H1 (cell line): ENCODE measurements at regions not wholly inside any gene's neighbourhood (a gene's known extent, or its start where the extent isn't known, plus 50 kb on each side); places are given as distances from the start of the nearest gene placed in this dataset.

ENCODE experiments used
- CTCF ChIA-PET: fragments of 300-600 bp; sonication (Branson Sonifier 250); formaldehyde crosslinking; loops from one replicate; lab custom pipeline; 2021; ENCODE audit not compliant: partially characterized antibody; lab: Charles Lee
- POLR2A ChIA-PET: fragments of 300-600 bp; sonication (Branson Sonifier 250); formaldehyde crosslinking; loops from one replicate; lab custom pipeline; 2021; ENCODE audit warnings: inconsistent platforms; ENCODE audit not compliant: partially characterized antibody; lab: Charles Lee
- DNase-seq, 2 experiments: peaks; one replicate each; pipeline versions ENCODE4 v3.0.0 to v3.0.0-alpha.2; 2010 to 2022; ENCODE audit warnings: low spot score in 2 of 2, low read depth in 1 of 2, mixed read lengths in 1 of 2
- FAIRE-seq: peaks from 2 replicates; lab custom pipeline; 2011; peaks lifted over from hg19 to GRCh38; lab: Jason Lieb, UNC
- H2AFZ ChIP-seq: 2 replicates; pipeline ENCODE4 v1.8.1; 2012; ENCODE audit warnings: low read length, inconsistent platforms
- H2AK5ac ChIP-seq: 2 replicates; pipeline ENCODE4 v1.6.1; 2013; ENCODE audit warnings: low read depth, low read length
- H2BK120ac ChIP-seq: replicated peaks from 2 replicates; pipeline ENCODE3; 2013; ENCODE audit warnings: low read depth, low read length, inconsistent platforms
- H2BK12ac ChIP-seq: 2 replicates; pipeline ENCODE4 v1.6.1; 2013; ENCODE audit warnings: low read depth, low read length
- H2BK15ac ChIP-seq: 2 replicates; pipeline ENCODE4 v1.6.1; 2013; ENCODE audit warnings: low read length
- H2BK20ac ChIP-seq: 2 replicates; pipeline ENCODE4 v1.6.1; 2013; ENCODE audit warnings: low read length
- H2BK5ac ChIP-seq: 2 replicates; pipeline ENCODE4 v1.6.1; 2013; ENCODE audit warnings: low read depth, low read length
- H3K14ac ChIP-seq: 2 replicates; pipeline ENCODE4 v1.6.1; 2013; ENCODE audit warnings: inconsistent platforms; ENCODE audit not compliant: insufficient read length
- H3K18ac ChIP-seq: 2 replicates; pipeline ENCODE4 v1.6.1; 2013; ENCODE audit warnings: low read length; ENCODE audit errors: extremely low read depth
- H3K23ac ChIP-seq: 2 replicates; pipeline ENCODE4 v1.6.1; 2013; ENCODE audit warnings: inconsistent platforms; ENCODE audit not compliant: insufficient read length
- H3K23me2 ChIP-seq: 2 replicates; pipeline ENCODE4 v1.6.1; 2013; ENCODE audit warnings: low read depth, low read length
- H3K27ac ChIP-seq: 2 replicates; pipeline ENCODE4 v1.6.1; 2011; ENCODE audit warnings: low read depth, low read length, inconsistent platforms
- H3K27me3 ChIP-seq, 4 experiments: replicated peaks in 1 of 4; 1 replicate in 1 of 4; 2 replicates in 3 of 4; pipeline versions ENCODE4 v1.6.1 to v1.8.1; 2011 to 2013; ENCODE audit warnings: low read length in 3 of 4, mild to moderate bottlenecking in 3 of 4, inconsistent platforms in 2 of 4, mixed read lengths in 2 of 4, moderate library complexity in 1 of 4; ENCODE audit not compliant: control insufficient read depth in 3 of 4, insufficient read depth in 3 of 4; ENCODE audit errors: extremely low read depth in 1 of 4
- H3K36me3 ChIP-seq, 4 experiments: 2 replicates each; pipeline versions ENCODE4 v1.6.1 to v1.8.1; 2011 to 2013; ENCODE audit warnings: mild to moderate bottlenecking in 4 of 4, low read length in 3 of 4, moderate library complexity in 2 of 4, control low read depth in 1 of 4, inconsistent platforms in 1 of 4; ENCODE audit not compliant: insufficient read depth in 4 of 4, control insufficient read depth in 2 of 4
- H3K4ac ChIP-seq: replicated peaks from 2 replicates; pipeline ENCODE3; 2013; ENCODE audit warnings: low read length, low read depth, mixed read lengths, inconsistent platforms; ENCODE audit not compliant: insufficient read length
- H3K4me1 ChIP-seq, 4 experiments: replicated peaks in 1 of 4; 1 replicate in 1 of 4; 2 replicates in 3 of 4; pipeline versions ENCODE4 v1.6.1 to v1.8.1; 2011 to 2013; ENCODE audit warnings: low read length in 3 of 4, inconsistent platforms in 2 of 4, mixed read lengths in 1 of 4; ENCODE audit not compliant: insufficient read depth in 4 of 4, control insufficient read depth in 3 of 4
- H3K4me2 ChIP-seq, 2 experiments: 2 replicates each; pipeline versions ENCODE4 v1.6.1 to v1.8.1; 2011 to 2013; ENCODE audit warnings: low read depth in 2 of 2, low read length in 2 of 2, control low read depth in 1 of 2, inconsistent platforms in 1 of 2, mild to moderate bottlenecking in 1 of 2; ENCODE audit not compliant: insufficient read depth in 1 of 2
- H3K4me3 ChIP-seq, 4 experiments: fragments of 200-600, 300-600 bp in 1 of 4; sonication (generic), shearing (Covaris generic), sonication (Bioruptor Twin) in 1 of 4; 2 replicates each; pipeline versions ENCODE4 v1.5.1 to v1.8.1; 2011 to 2016; ENCODE audit warnings: low read length in 4 of 4, low read depth in 3 of 4, control low read depth in 2 of 4, inconsistent platforms in 2 of 4, mild to moderate bottlenecking in 2 of 4, mixed read lengths in 1 of 4, moderate library complexity in 1 of 4; ENCODE audit not compliant: insufficient read depth in 2 of 4; ENCODE audit errors: extremely low read depth in 1 of 4
- H3K56ac ChIP-seq: replicated peaks from 2 replicates; pipeline ENCODE3; 2013; ENCODE audit warnings: low read depth, mild to moderate bottlenecking, mixed read lengths, low read length, inconsistent platforms; ENCODE audit not compliant: insufficient read length
- H3K79me1 ChIP-seq: 2 replicates; pipeline ENCODE4 v1.6.1; 2013; ENCODE audit warnings: low read depth, low read length, control low read depth
- H3K79me2 ChIP-seq, 2 experiments: 2 replicates each; pipeline versions ENCODE4 v1.6.1 to v1.8.1; 2012 to 2013; ENCODE audit warnings: low read length in 2 of 2, mild to moderate bottlenecking in 2 of 2, inconsistent platforms in 1 of 2; ENCODE audit not compliant: insufficient read depth in 2 of 2, control insufficient read depth in 1 of 2
- H3K9ac ChIP-seq, 4 experiments: replicated peaks in 1 of 4; 1 replicate in 1 of 4; 2 replicates in 3 of 4; pipeline versions ENCODE4 v1.6.1 to v1.8.1; 2011 to 2013; ENCODE audit warnings: low read depth in 3 of 4, low read length in 3 of 4, control low read depth in 2 of 4, mild to moderate bottlenecking in 2 of 4, moderate library complexity in 2 of 4, inconsistent platforms in 1 of 4; ENCODE audit errors: extremely low read depth in 1 of 4
- H3K9me3 ChIP-seq, 2 experiments: 2 replicates each; pipeline versions ENCODE4 v1.6.1 to v1.8.1; 2012 to 2013; ENCODE audit warnings: mild to moderate bottlenecking in 2 of 2, moderate library complexity in 2 of 2, control low read depth in 1 of 2, inconsistent platforms in 1 of 2, low read depth in 1 of 2, low read length in 1 of 2, mixed read lengths in 1 of 2; ENCODE audit not compliant: insufficient read depth in 2 of 2
- H4K20me1 ChIP-seq, 2 experiments: replicated peaks in 1 of 2; 2 replicates each; pipeline versions ENCODE3 to v1.8.1; 2011 to 2013; ENCODE audit warnings: inconsistent platforms in 2 of 2, low read length in 2 of 2, mild to moderate bottlenecking in 1 of 2; ENCODE audit not compliant: insufficient read depth in 2 of 2, control insufficient read depth in 1 of 2
- H4K5ac ChIP-seq: 2 replicates; pipeline ENCODE4 v1.6.1; 2013; ENCODE audit warnings: low read length, low read depth, mixed read lengths, inconsistent platforms; ENCODE audit not compliant: insufficient read length
- H4K8ac ChIP-seq: 2 replicates; pipeline ENCODE4 v1.8.0; 2013; ENCODE audit warnings: mild to moderate bottlenecking, moderate library complexity, low read length, inconsistent platforms; ENCODE audit not compliant: insufficient read depth; ENCODE audit errors: extremely low read depth
- H4K91ac ChIP-seq: replicated peaks from 2 replicates; pipeline ENCODE3; 2013; ENCODE audit warnings: low read length, mixed read lengths, inconsistent platforms; ENCODE audit not compliant: insufficient read length
- CEBPB ChIP-seq: IDR thresholded peaks from 2 replicates; pipeline ENCODE4 v1.6.1; 2012; ENCODE audit warnings: low read depth, low read length
- CREB1 ChIP-seq: IDR thresholded peaks from 2 replicates; pipeline ENCODE4 v1.6.1; 2012; ENCODE audit warnings: inconsistent platforms
- EP300 ChIP-seq, 2 experiments: IDR thresholded peaks; 1 replicate in 1 of 2; 2 replicates in 1 of 2; pipeline ENCODE4 v1.6.1; 2011 to 2012; ENCODE audit warnings: low read depth in 2 of 2, low read length in 2 of 2, mild to moderate bottlenecking in 2 of 2, borderline replicate concordance in 1 of 2, inconsistent platforms in 1 of 2, moderate library complexity in 1 of 2
- GTF2F1 ChIP-seq: IDR thresholded peaks from 2 replicates; pipeline ENCODE4 v1.6.1; 2012; ENCODE audit warnings: low read depth, low read length, improper control_type of control experiment, borderline replicate concordance
- KDM4A ChIP-seq: IDR thresholded peaks from one replicate; pipeline ENCODE4 v1.7.1; 2012; ENCODE audit warnings: low read depth, mild to moderate bottlenecking, moderate library complexity, low read length, inconsistent platforms; ENCODE audit not compliant: severe bottlenecking
- POU5F1 ChIP-seq: IDR thresholded peaks from 2 replicates; pipeline ENCODE4 v1.6.1; 2011; ENCODE audit warnings: low read depth, mild to moderate bottlenecking, low read length, moderate library complexity
- SIX5 ChIP-seq: IDR thresholded peaks from 2 replicates; pipeline ENCODE4 v1.6.1; 2011; ENCODE audit warnings: mild to moderate bottlenecking, low read depth, low read length
- WGBS, 2 experiments: shearing (Covaris generic) in 1 of 2; methylation state at CpG; one replicate each; pipeline versions ENCODE4 v1.1.6 to v1.1.7; 2013 to 2015; ENCODE audit warnings: low lambda C conversion rate in 2 of 2, mixed read lengths in 2 of 2, inconsistent platforms in 1 of 2, low coverage in 1 of 2, missing lambda C conversion rate in 1 of 2; ENCODE audit not compliant: insufficient replicate concordance in 2 of 2, insufficient coverage in 1 of 2, insufficient read length in 1 of 2; ENCODE audit errors: extremely low coverage in 1 of 2, missing lambda C conversion rate in 1 of 2; 5-methylcytosine and 5-hydroxymethylcytosine counted together

- Histone ChIP-seq H2BK20ac (no peak overlapping the region; the same call in 1 of the 2 replicates), H3K27me3 (peaks cover 0 to 4% (median 0%) of the 10 kb centered on the region in 4 experiments; a peak in 1 of 7 replicates), H2AK5ac (no peak overlapping the region), H4K8ac (no peak overlapping the region), H2BK15ac (no peak overlapping the region), H2BK120ac (no peak overlapping the region), H3K4me3 (no peak overlapping the region), H3K9me3 (no peaks in the 10 kb centered on the region), H3K9ac (no peak overlapping the region), H3K27ac (no peak overlapping the region), H3K4me2 (no peak overlapping the region), H4K5ac (no peak overlapping the region), H3K36me3 (no peaks in the 10 kb centered on the region; a peak in 2 of 8 replicates), H2BK12ac (no peak overlapping the region), H3K14ac (no peak overlapping the region), H3K18ac (no peak overlapping the region), H2AFZ (no peak overlapping the region), H3K23me2 (no peaks in the 10 kb centered on the region), H3K79me1 (no peaks in the 10 kb centered on the region), H3K4me1 (peaks cover 5 to 14% (median 12%) of the 10 kb centered on the region in 4 experiments), H3K23ac (no peak overlapping the region), H3K79me2 (no peaks in the 10 kb centered on the region), H2BK5ac (no peak overlapping the region), H3K56ac (no peak overlapping the region), H4K20me1 (no peaks in the 10 kb centered on the region), H4K91ac (no peak overlapping the region), H3K4ac (no peak overlapping the region)
- 87% methylated on average over 9 of the region's 9 CpGs; no CpG with 5 or more reads in 1 of the 2 experiments for WGBS, 2 experiments
- CTCF ChIA-PET: interaction anchor here (0.8 to 1.0 kb wide), 3 partner anchors 10 to 126 kb away, joined by 3 read pairs; no protein-coding TSS in a partner anchor
- FAIRE-seq (no peak), DNase-seq (no peak)
- POLR2A ChIA-PET: no interaction called here
- TF ChIP-seq GTF2F1 (no peak), EP300 (IDR thresholded peaks at IDR 0.05; ENCODE audit: borderline replicate concordance in 1 of 2, low read depth in 2 of 2, low read length in 2 of 2) (no peak), POU5F1 (no peak), CREB1 (no peak), SIX5 (no peak), CEBPB (no peak), KDM4A (no peak)
Observed at GRCh38 chr17:79527306-79527705, 83.5 kb downstream of the RBFOX3 start.
